ENCODE measurements at regions not wholly inside any gene's neighbourhood (a gene's known extent, or its start where the extent isn't known, plus 50 kb on each side); places are given as distances from the start of the nearest gene placed in this dataset.
"Not testable (repeated sequence)": the region's sequence is repeated elsewhere in the genome, so short reads cannot be mapped to it uniquely, and the experiment has no call there.

GRCh38 chr6:92706976-92707375 lies 712.4 kb downstream of the EPHA7 start:
- no peak for DNase-seq

- no peak for DNase-seq
Measured at GRCh38 chr6:92701425-92702096, 717.8 kb downstream of the EPHA7 start.

GRCh38 chr6:92700411-92700810 lies 718.9 kb downstream of the EPHA7 start:
- DNase-seq, result no peak

- no peak for DNase-seq
Measured at GRCh38 chr6:92690997-92691599, 728.3 kb downstream of the EPHA7 start.

- DNase-seq, result no peak
Measured at GRCh38 chr6:92688342-92688741, 731.0 kb downstream of the EPHA7 start.

- no peak for DNase-seq
Measured at GRCh38 chr6:92687278-92687677, 732.1 kb downstream of the EPHA7 start.

GRCh38 chr6:92684386-92684785 lies 735.0 kb downstream of the EPHA7 start:
- DNase-seq, result no peak

- DNase-seq, result no peak
Measured at GRCh38 chr6:92683748-92684147, 735.6 kb downstream of the EPHA7 start.

- DNase-seq, result no peak
Measured at GRCh38 chr6:92682516-92683398, 736.6 kb downstream of the EPHA7 start.

- DNase-seq, result no peak
Measured at GRCh38 chr6:92681401-92681800, 738.0 kb downstream of the EPHA7 start.

- DNase-seq, result not testable (repeated sequence)
Measured at GRCh38 chr6:92671462-92671861, 747.9 kb downstream of the EPHA7 start.

- no peak for DNase-seq
Measured at GRCh38 chr6:92667843-92668242, 751.5 kb downstream of the EPHA7 start.

- DNase-seq, result peak; percentile 79
Measured at GRCh38 chr6:92648364-92649086, 770.8 kb downstream of the EPHA7 start.

GRCh38 chr6:92647630-92648029 lies 771.7 kb downstream of the EPHA7 start:
- DNase-seq, result no peak

GRCh38 chr6:92644104-92644791 lies 775.1 kb downstream of the EPHA7 start:
- DNase-seq, result not testable (repeated sequence)

GRCh38 chr6:92635553-92636153 lies 783.7 kb downstream of the EPHA7 start:
- no peak for DNase-seq

GRCh38 chr6:92634561-92634960 lies 784.8 kb downstream of the EPHA7 start:
- no peak for DNase-seq

GRCh38 chr6:92623431-92623830 lies 795.9 kb downstream of the EPHA7 start:
- DNase-seq, result no peak

- no peak for DNase-seq
Measured at GRCh38 chr6:92617721-92618120, 801.6 kb downstream of the EPHA7 start.

- peak; percentile 39 for DNase-seq
Measured at GRCh38 chr6:92608751-92609150, 810.6 kb downstream of the EPHA7 start.

- no peak for DNase-seq
Measured at GRCh38 chr6:92593201-92593600, 826.2 kb downstream of the EPHA7 start.

GRCh38 chr6:92589996-92590395 lies 829.4 kb downstream of the EPHA7 start:
- DNase-seq, result no peak

Data from COR-L47 (cell line).